H9 (cell line): ENCODE measurements at regions not wholly inside any gene's neighbourhood (a gene's known extent, or its start where the extent isn't known, plus 50 kb on each side); places are given as distances from the start of the nearest gene placed in this dataset.

Experiments
- DNase-seq: peaks from one replicate; pipeline ENCODE4 v3.0.0-alpha.2; 2017
- H2AFZ ChIP-seq: one replicate; pipeline ENCODE4 v1.6.1; 2013; ENCODE audit warnings: mild to moderate bottlenecking, low read length, control low read depth, moderate library complexity
- H2AK5ac ChIP-seq: 2 replicates; pipeline ENCODE4 v1.6.1; 2013; ENCODE audit warnings: low read length, control low read depth, mixed read lengths; ENCODE audit not compliant: insufficient read length
- H2BK120ac ChIP-seq: one replicate; pipeline ENCODE4 v1.6.1; 2013; ENCODE audit warnings: low read depth, mild to moderate bottlenecking, low read length, control low read depth, inconsistent platforms; ENCODE audit not compliant: poor library complexity, severe bottlenecking
- H2BK12ac ChIP-seq: 2 replicates; pipeline ENCODE4 v1.6.1; 2013; ENCODE audit warnings: low read length, control low read depth, mixed read lengths, low read depth; ENCODE audit not compliant: insufficient read length
- H2BK15ac ChIP-seq: 2 replicates; pipeline ENCODE4 v1.6.1; 2013; ENCODE audit warnings: low read depth, low read length, control low read depth
- H2BK20ac ChIP-seq: one replicate; pipeline ENCODE4 v1.6.1; 2013; ENCODE audit warnings: low read depth, mild to moderate bottlenecking, low read length, control low read depth, inconsistent platforms; ENCODE audit not compliant: poor library complexity, severe bottlenecking
- H2BK5ac ChIP-seq: 2 replicates; pipeline ENCODE4 v1.6.1; 2013; ENCODE audit warnings: low read length, control low read depth, mixed read lengths; ENCODE audit not compliant: insufficient read length
- H3K14ac ChIP-seq: 2 replicates; pipeline ENCODE4 v1.6.1; 2013; ENCODE audit warnings: low read length, control low read depth; ENCODE audit not compliant: insufficient read depth
- H3K18ac ChIP-seq: 2 replicates; pipeline ENCODE4 v1.6.1; 2013; ENCODE audit warnings: low read depth, mild to moderate bottlenecking, mixed read lengths, low read length, control low read depth; ENCODE audit not compliant: insufficient read length
- H3K23ac ChIP-seq: 2 replicates; pipeline ENCODE4 v1.6.1; 2013; ENCODE audit warnings: low read length, control low read depth, mixed read lengths, low read depth; ENCODE audit not compliant: insufficient read length
- H3K23me2 ChIP-seq: 2 replicates; pipeline ENCODE4 v1.6.1; 2013; ENCODE audit warnings: low read depth, mild to moderate bottlenecking, mixed read lengths, low read length, control low read depth; ENCODE audit not compliant: insufficient read length, poor library complexity, severe bottlenecking
- H3K27ac ChIP-seq: 2 replicates; pipeline ENCODE4 v1.5.1; 2013; ENCODE audit warnings: low read length, control low read depth, mixed read lengths, low read depth; ENCODE audit not compliant: insufficient read length
- H3K27me3 ChIP-seq: 2 replicates; pipeline ENCODE4 v1.6.1; 2013; ENCODE audit warnings: low read length, control low read depth, inconsistent platforms; ENCODE audit not compliant: insufficient read depth
- H3K4ac ChIP-seq: 2 replicates; pipeline ENCODE4 v1.6.1; 2013; ENCODE audit warnings: low read depth, mild to moderate bottlenecking, control low read depth, inconsistent platforms, low read length, moderate library complexity
- H3K4me1 ChIP-seq: 2 replicates; pipeline ENCODE4 v1.6.1; 2013; ENCODE audit warnings: low read length, control low read depth, inconsistent platforms; ENCODE audit not compliant: insufficient read depth
- H3K4me2 ChIP-seq: 2 replicates; pipeline ENCODE4 v1.6.1; 2013; ENCODE audit warnings: low read length, control low read depth, mixed read lengths; ENCODE audit not compliant: insufficient read length, insufficient read depth
- H3K56ac ChIP-seq: 2 replicates; pipeline ENCODE4 v1.6.1; 2013; ENCODE audit warnings: low read depth, mild to moderate bottlenecking, mixed read lengths, low read length, control low read depth; ENCODE audit not compliant: insufficient read length
- H3K79me1 ChIP-seq: 2 replicates; pipeline ENCODE4 v1.6.1; 2013; ENCODE audit warnings: low read depth, mild to moderate bottlenecking, moderate library complexity, low read length, control low read depth, inconsistent platforms; ENCODE audit not compliant: insufficient read depth, poor library complexity, severe bottlenecking
- H3K79me2 ChIP-seq: 2 replicates; pipeline ENCODE4 v1.6.1; 2013; ENCODE audit warnings: low read length, control low read depth, inconsistent platforms; ENCODE audit not compliant: insufficient read depth
- H3K9ac ChIP-seq: 2 replicates; pipeline ENCODE4 v1.6.1; 2013; ENCODE audit warnings: low read length, control low read depth, mixed read lengths; ENCODE audit not compliant: insufficient read length; ENCODE audit errors: extremely low read depth
- H3K9me3 ChIP-seq: one replicate; pipeline ENCODE4 v1.6.1; 2013; ENCODE audit warnings: low read depth, low read length, inconsistent platforms; ENCODE audit not compliant: control insufficient read depth
- H3T11ph ChIP-seq: one replicate; pipeline ENCODE4 v1.6.1; 2013; ENCODE audit warnings: mild to moderate bottlenecking, low read length, control low read depth, inconsistent platforms
- H4K20me1 ChIP-seq: one replicate; pipeline ENCODE4 v1.6.1; 2013; ENCODE audit not compliant: control insufficient read depth, insufficient read length, insufficient read depth
- H4K5ac ChIP-seq: 2 replicates; pipeline ENCODE4 v1.6.1; 2013; ENCODE audit warnings: low read depth, mild to moderate bottlenecking, mixed read lengths, low read length, control low read depth; ENCODE audit not compliant: insufficient read length
- H4K8ac ChIP-seq: replicated peaks from 2 replicates; pipeline ENCODE4 v1.6.1; 2013; ENCODE audit warnings: low read length, control low read depth, mixed read lengths, low read depth; ENCODE audit not compliant: insufficient read length
- H4K91ac ChIP-seq: 2 replicates; pipeline ENCODE4 v1.6.1; 2013; ENCODE audit warnings: low read depth, mild to moderate bottlenecking, moderate library complexity, mixed read lengths, low read length, control low read depth; ENCODE audit not compliant: insufficient read length
- H3K27ac Mint-ChIP-seq, 3 experiments: 2 replicates in 2 of 3; 3 replicates in 1 of 3; pipeline ENCODE4 v1.8.0; 2020 to 2021; ENCODE audit warnings: mixed read lengths in 3 of 3, mild to moderate bottlenecking in 1 of 3, moderate library complexity in 1 of 3
- H3K27me3 Mint-ChIP-seq: 2 replicates; pipeline ENCODE4 v1.8.0; 2021; ENCODE audit warnings: low read depth, mild to moderate bottlenecking, moderate library complexity, mixed read lengths
- H3K36me3 Mint-ChIP-seq, 3 experiments: 2 replicates in 2 of 3; 3 replicates in 1 of 3; pipeline ENCODE4 v1.8.0; 2020 to 2021; ENCODE audit warnings: low read depth in 3 of 3, mixed read lengths in 3 of 3; ENCODE audit not compliant: insufficient read depth in 1 of 3
- H3K4me1 Mint-ChIP-seq, 2 experiments: 2 replicates each; pipeline ENCODE4 v1.8.0; 2020; ENCODE audit warnings: mixed read lengths in 2 of 2
- H3K4me3 Mint-ChIP-seq, 2 experiments: 2 replicates in 1 of 2; 3 replicates in 1 of 2; pipeline ENCODE4 v1.8.0; 2020 to 2021; ENCODE audit warnings: mild to moderate bottlenecking in 2 of 2, mixed read lengths in 2 of 2, moderate library complexity in 1 of 2
- H3K9me3 Mint-ChIP-seq, 2 experiments: 2 replicates in 1 of 2; 3 replicates in 1 of 2; pipeline ENCODE4 v1.8.0; 2020; ENCODE audit warnings: mild to moderate bottlenecking in 2 of 2, mixed read lengths in 2 of 2, moderate library complexity in 1 of 2
- WGBS: extraction: QIAGEN DNeasy Blood & Tissue Kit; methylation state at CpG from one replicate; pipeline ENCODE4 v1.1.7; 2013; ENCODE audit warnings: missing lambda C conversion rate, low lambda C conversion rate, mixed read lengths; ENCODE audit not compliant: insufficient read length; ENCODE audit errors: extremely low coverage; 5-methylcytosine and 5-hydroxymethylcytosine counted together
- TF ChIP-seq, protein P1 (sequence below): fragments of 200-600 bp; sonication (generic); conservative IDR thresholded peaks from 3 replicates; pipeline ENCODE4 v1.8.0; 2021; ENCODE audit warnings: antibody characterized with exemption, mild to moderate bottlenecking

DNA sequence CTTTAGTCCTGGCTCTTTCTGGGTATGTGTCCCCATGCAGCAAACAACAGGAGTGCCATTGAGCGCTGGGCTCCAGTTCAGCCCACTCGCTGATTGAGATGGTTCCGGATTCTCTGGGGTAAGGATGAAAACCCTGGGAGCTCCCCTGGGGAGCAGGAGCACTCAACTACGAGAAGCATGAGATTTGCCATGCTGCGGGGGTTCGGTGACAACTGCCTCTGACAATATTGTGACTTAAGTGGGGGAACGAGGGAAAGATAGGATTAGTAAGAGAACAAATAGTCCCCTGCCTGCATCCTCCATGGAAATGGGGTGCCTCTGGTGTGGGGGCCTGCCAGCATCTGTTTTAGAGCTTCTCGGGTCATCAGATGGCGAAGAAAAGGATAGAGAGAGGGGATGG, 123.6 kb upstream of the IPO9 start:
- no peak overlapping the region for H2BK20ac ChIP-seq
- no peak overlapping the region for H3K18ac ChIP-seq
- no peaks in the 10 kb centered on the region for H4K20me1 ChIP-seq
- no peak overlapping the region for H3K56ac ChIP-seq
- DNase-seq = no peak
- H3K79me2 ChIP-seq = no peaks in the 10 kb centered on the region
- no peak overlapping the region for H4K8ac ChIP-seq
- H4K5ac ChIP-seq = no peak overlapping the region
- no peak overlapping the region for H2AFZ ChIP-seq
- H3K27me3 ChIP-seq = no peaks in the 10 kb centered on the region
- H3K9me3 Mint-ChIP-seq = peaks cover 7% of the 10 kb centered on the region in 2 experiments
- WGBS = no CpG with 5 or more reads among the region's 9 CpGs
- H2AK5ac ChIP-seq = no peak overlapping the region
- H3K14ac ChIP-seq = no peak overlapping the region
- H2BK12ac ChIP-seq = no peak overlapping the region
- no peaks in the 10 kb centered on the region for H3K23me2 ChIP-seq
- peaks cover 0 to 7% (median 0%) of the 10 kb centered on the region in 3 experiments; a peak in 2 of 7 replicates for H3K36me3 Mint-ChIP-seq
- no peak overlapping the region for H2BK5ac ChIP-seq
- H3K23ac ChIP-seq = no peak overlapping the region
- peaks cover 9% of the 10 kb centered on the region for H3K27me3 Mint-ChIP-seq
- no peak overlapping the region for H3K9ac ChIP-seq
- peaks cover 3% of the 10 kb centered on the region for H3K4me1 ChIP-seq
- H3K79me1 ChIP-seq = no peaks in the 10 kb centered on the region
- peaks cover 4% of the 10 kb centered on the region for H3K9me3 ChIP-seq
- H3K27ac Mint-ChIP-seq = no peak overlapping the region
- no peak overlapping the region for H2BK15ac ChIP-seq
- TF ChIP-seq, protein P1, sequence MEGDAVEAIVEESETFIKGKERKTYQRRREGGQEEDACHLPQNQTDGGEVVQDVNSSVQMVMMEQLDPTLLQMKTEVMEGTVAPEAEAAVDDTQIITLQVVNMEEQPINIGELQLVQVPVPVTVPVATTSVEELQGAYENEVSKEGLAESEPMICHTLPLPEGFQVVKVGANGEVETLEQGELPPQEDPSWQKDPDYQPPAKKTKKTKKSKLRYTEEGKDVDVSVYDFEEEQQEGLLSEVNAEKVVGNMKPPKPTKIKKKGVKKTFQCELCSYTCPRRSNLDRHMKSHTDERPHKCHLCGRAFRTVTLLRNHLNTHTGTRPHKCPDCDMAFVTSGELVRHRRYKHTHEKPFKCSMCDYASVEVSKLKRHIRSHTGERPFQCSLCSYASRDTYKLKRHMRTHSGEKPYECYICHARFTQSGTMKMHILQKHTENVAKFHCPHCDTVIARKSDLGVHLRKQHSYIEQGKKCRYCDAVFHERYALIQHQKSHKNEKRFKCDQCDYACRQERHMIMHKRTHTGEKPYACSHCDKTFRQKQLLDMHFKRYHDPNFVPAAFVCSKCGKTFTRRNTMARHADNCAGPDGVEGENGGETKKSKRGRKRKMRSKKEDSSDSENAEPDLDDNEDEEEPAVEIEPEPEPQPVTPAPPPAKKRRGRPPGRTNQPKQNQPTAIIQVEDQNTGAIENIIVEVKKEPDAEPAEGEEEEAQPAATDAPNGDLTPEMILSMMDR = no peak
- no peak overlapping the region for H2BK120ac ChIP-seq
- H3K4me2 ChIP-seq = no peak overlapping the region
- no peak overlapping the region for H3T11ph ChIP-seq
- peaks cover 14 to 20% of the 10 kb centered on the region in 2 experiments for H3K4me1 Mint-ChIP-seq
- H4K91ac ChIP-seq = no peak overlapping the region
- H3K4me3 Mint-ChIP-seq = no peak overlapping the region
- no peak overlapping the region for H3K27ac ChIP-seq
- H3K4ac ChIP-seq = no peak overlapping the region
